ENCODE measurements at regions not wholly inside any gene's neighbourhood (a gene's known extent, or its start where the extent isn't known, plus 50 kb on each side); places are given as distances from the start of the nearest gene placed in this dataset.
A peak's percentile ranks its signal among the peaks of the same experiment; 100 is the strongest.

- Histone ChIP-seq H3K4me1 (peaks cover 18% of the 10 kb centered on the region), H3K36me3 (no peaks in the 10 kb centered on the region), H3K9me3 (no peaks in the 10 kb centered on the region), H3K27ac (no peak overlapping the region), H3K27me3 (ENCODE audit: low read depth) (no peaks in the 10 kb centered on the region), H3K4me3 (no peak overlapping the region)
- intact Hi-C loops (cut with DNase I): no loop called here
- TF ChIP-seq CTCF (IDR thresholded peaks at IDR 0.05): no peak
- DNase-seq (no peak), ATAC-seq (no peak)
These were observed 222.0 kb downstream of the TOMM20 start for GRCh38 chr1:234906654-234907053.

GRCh38 chr1:234902774-234903547 lies 225.7 kb downstream of the TOMM20 start:
- no peak for ATAC-seq
- TF ChIP-seq CTCF (IDR thresholded peaks at IDR 0.05): no peak
- no peak overlapping the region for H3K27ac ChIP-seq

GRCh38 chr1:234901491-234902049 lies 227.1 kb downstream of the TOMM20 start:
- Histone ChIP-seq H3K4me1 (peaks cover 18% of the 10 kb centered on the region), H3K9me3 (no peaks in the 10 kb centered on the region), H3K27me3 (ENCODE audit: low read depth) (no peaks in the 10 kb centered on the region), H3K36me3 (no peaks in the 10 kb centered on the region), H3K27ac (no peak overlapping the region), H3K4me3 (no peak overlapping the region)
- DNase-seq (no peak), ATAC-seq (no peak)
- intact Hi-C loops (cut with DNase I): no loop called here
- TF ChIP-seq CTCF (IDR thresholded peaks at IDR 0.05): no peak

More at GRCh38 chr1:234902774-234903547, 225.7 kb downstream of the TOMM20 start:
- Histone ChIP-seq H3K36me3 (no peaks in the 10 kb centered on the region), H3K4me3 (no peak overlapping the region), H3K4me1 (peaks cover 24% of the 10 kb centered on the region), H3K27me3 (ENCODE audit: low read depth) (no peaks in the 10 kb centered on the region), H3K9me3 (no peaks in the 10 kb centered on the region)
- DNase-seq: no peak
- intact Hi-C loops (cut with DNase I): no loop called here

- Histone ChIP-seq H3K4me3 (no peak overlapping the region), H3K27me3 (ENCODE audit: low read depth) (no peaks in the 10 kb centered on the region), H3K9me3 (no peaks in the 10 kb centered on the region), H3K4me1 (peaks cover 18% of the 10 kb centered on the region), H3K27ac (no peak overlapping the region), H3K36me3 (no peaks in the 10 kb centered on the region)
- no peak for TF ChIP-seq CTCF (IDR thresholded peaks at IDR 0.05)
- no peak for ATAC-seq
- intact Hi-C loops (cut with DNase I): no loop called here
- DNase-seq: no peak
These were observed 228.0 kb downstream of the TOMM20 start for GRCh38 chr1:234900595-234900994.

GRCh38 chr1:234899730-234900072 lies 228.9 kb downstream of the TOMM20 start:
- Histone ChIP-seq H3K27ac (peak overlapping the region; percentile 78), H3K4me3 (no peak overlapping the region), H3K27me3 (ENCODE audit: low read depth) (no peaks in the 10 kb centered on the region), H3K9me3 (no peaks in the 10 kb centered on the region), H3K4me1 (peaks cover 20% of the 10 kb centered on the region), H3K36me3 (no peaks in the 10 kb centered on the region)
- no peak for DNase-seq
- no peak for TF ChIP-seq CTCF (IDR thresholded peaks at IDR 0.05)
- intact Hi-C loops (cut with DNase I): no loop called here
- no peak for ATAC-seq
